H1 (cell line): ENCODE measurements at regions not wholly inside any gene's neighbourhood (a gene's known extent, or its start where the extent isn't known, plus 50 kb on each side); places are given as distances from the start of the nearest gene placed in this dataset.

Experiments used
- CTCF ChIA-PET: fragments of 300-600 bp; sonication (Branson Sonifier 250); formaldehyde crosslinking; loops from one replicate; lab custom pipeline; 2021; ENCODE audit not compliant: partially characterized antibody; lab: Charles Lee
- POLR2A ChIA-PET: fragments of 300-600 bp; sonication (Branson Sonifier 250); formaldehyde crosslinking; loops from one replicate; lab custom pipeline; 2021; ENCODE audit warnings: inconsistent platforms; ENCODE audit not compliant: partially characterized antibody; lab: Charles Lee
- DNase-seq, 2 experiments: peaks; one replicate each; pipeline versions ENCODE4 v3.0.0 to v3.0.0-alpha.2; 2010 to 2022; ENCODE audit warnings: low spot score in 2 of 2, low read depth in 1 of 2, mixed read lengths in 1 of 2
- FAIRE-seq: peaks from 2 replicates; lab custom pipeline; 2011; peaks lifted over from hg19 to GRCh38; lab: Jason Lieb, UNC
- H2AFZ ChIP-seq: 2 replicates; pipeline ENCODE4 v1.8.1; 2012; ENCODE audit warnings: low read length, inconsistent platforms
- H2AK5ac ChIP-seq: 2 replicates; pipeline ENCODE4 v1.6.1; 2013; ENCODE audit warnings: low read depth, low read length
- H2BK120ac ChIP-seq: replicated peaks from 2 replicates; pipeline ENCODE3; 2013; ENCODE audit warnings: low read depth, low read length, inconsistent platforms
- H2BK12ac ChIP-seq: 2 replicates; pipeline ENCODE4 v1.6.1; 2013; ENCODE audit warnings: low read depth, low read length
- H2BK15ac ChIP-seq: 2 replicates; pipeline ENCODE4 v1.6.1; 2013; ENCODE audit warnings: low read length
- H2BK20ac ChIP-seq: 2 replicates; pipeline ENCODE4 v1.6.1; 2013; ENCODE audit warnings: low read length
- H2BK5ac ChIP-seq: 2 replicates; pipeline ENCODE4 v1.6.1; 2013; ENCODE audit warnings: low read depth, low read length
- H3K14ac ChIP-seq: 2 replicates; pipeline ENCODE4 v1.6.1; 2013; ENCODE audit warnings: inconsistent platforms; ENCODE audit not compliant: insufficient read length
- H3K18ac ChIP-seq: 2 replicates; pipeline ENCODE4 v1.6.1; 2013; ENCODE audit warnings: low read length; ENCODE audit errors: extremely low read depth
- H3K23ac ChIP-seq: 2 replicates; pipeline ENCODE4 v1.6.1; 2013; ENCODE audit warnings: inconsistent platforms; ENCODE audit not compliant: insufficient read length
- H3K23me2 ChIP-seq: 2 replicates; pipeline ENCODE4 v1.6.1; 2013; ENCODE audit warnings: low read depth, low read length
- H3K27ac ChIP-seq: 2 replicates; pipeline ENCODE4 v1.6.1; 2011; ENCODE audit warnings: low read depth, low read length, inconsistent platforms
- H3K27me3 ChIP-seq, 4 experiments: replicated peaks in 1 of 4; 1 replicate in 1 of 4; 2 replicates in 3 of 4; pipeline versions ENCODE4 v1.6.1 to v1.8.1; 2011 to 2013; ENCODE audit warnings: low read length in 3 of 4, mild to moderate bottlenecking in 3 of 4, inconsistent platforms in 2 of 4, mixed read lengths in 2 of 4, moderate library complexity in 1 of 4; ENCODE audit not compliant: control insufficient read depth in 3 of 4, insufficient read depth in 3 of 4; ENCODE audit errors: extremely low read depth in 1 of 4
- H3K36me3 ChIP-seq, 4 experiments: 2 replicates each; pipeline versions ENCODE4 v1.6.1 to v1.8.1; 2011 to 2013; ENCODE audit warnings: mild to moderate bottlenecking in 4 of 4, low read length in 3 of 4, moderate library complexity in 2 of 4, control low read depth in 1 of 4, inconsistent platforms in 1 of 4; ENCODE audit not compliant: insufficient read depth in 4 of 4, control insufficient read depth in 2 of 4
- H3K4ac ChIP-seq: replicated peaks from 2 replicates; pipeline ENCODE3; 2013; ENCODE audit warnings: low read length, low read depth, mixed read lengths, inconsistent platforms; ENCODE audit not compliant: insufficient read length
- H3K4me1 ChIP-seq, 4 experiments: replicated peaks in 1 of 4; 1 replicate in 1 of 4; 2 replicates in 3 of 4; pipeline versions ENCODE4 v1.6.1 to v1.8.1; 2011 to 2013; ENCODE audit warnings: low read length in 3 of 4, inconsistent platforms in 2 of 4, mixed read lengths in 1 of 4; ENCODE audit not compliant: insufficient read depth in 4 of 4, control insufficient read depth in 3 of 4
- H3K4me2 ChIP-seq, 2 experiments: 2 replicates each; pipeline versions ENCODE4 v1.6.1 to v1.8.1; 2011 to 2013; ENCODE audit warnings: low read depth in 2 of 2, low read length in 2 of 2, control low read depth in 1 of 2, inconsistent platforms in 1 of 2, mild to moderate bottlenecking in 1 of 2; ENCODE audit not compliant: insufficient read depth in 1 of 2
- H3K4me3 ChIP-seq, 4 experiments: fragments of 200-600, 300-600 bp in 1 of 4; sonication (generic), shearing (Covaris generic), sonication (Bioruptor Twin) in 1 of 4; 2 replicates each; pipeline versions ENCODE4 v1.5.1 to v1.8.1; 2011 to 2016; ENCODE audit warnings: low read length in 4 of 4, low read depth in 3 of 4, control low read depth in 2 of 4, inconsistent platforms in 2 of 4, mild to moderate bottlenecking in 2 of 4, mixed read lengths in 1 of 4, moderate library complexity in 1 of 4; ENCODE audit not compliant: insufficient read depth in 2 of 4; ENCODE audit errors: extremely low read depth in 1 of 4
- H3K56ac ChIP-seq: replicated peaks from 2 replicates; pipeline ENCODE3; 2013; ENCODE audit warnings: low read depth, mild to moderate bottlenecking, mixed read lengths, low read length, inconsistent platforms; ENCODE audit not compliant: insufficient read length
- H3K79me1 ChIP-seq: 2 replicates; pipeline ENCODE4 v1.6.1; 2013; ENCODE audit warnings: low read depth, low read length, control low read depth
- H3K79me2 ChIP-seq, 2 experiments: 2 replicates each; pipeline versions ENCODE4 v1.6.1 to v1.8.1; 2012 to 2013; ENCODE audit warnings: low read length in 2 of 2, mild to moderate bottlenecking in 2 of 2, inconsistent platforms in 1 of 2; ENCODE audit not compliant: insufficient read depth in 2 of 2, control insufficient read depth in 1 of 2
- H3K9ac ChIP-seq, 4 experiments: replicated peaks in 1 of 4; 1 replicate in 1 of 4; 2 replicates in 3 of 4; pipeline versions ENCODE4 v1.6.1 to v1.8.1; 2011 to 2013; ENCODE audit warnings: low read depth in 3 of 4, low read length in 3 of 4, control low read depth in 2 of 4, mild to moderate bottlenecking in 2 of 4, moderate library complexity in 2 of 4, inconsistent platforms in 1 of 4; ENCODE audit errors: extremely low read depth in 1 of 4
- H3K9me3 ChIP-seq, 2 experiments: 2 replicates each; pipeline versions ENCODE4 v1.6.1 to v1.8.1; 2012 to 2013; ENCODE audit warnings: mild to moderate bottlenecking in 2 of 2, moderate library complexity in 2 of 2, control low read depth in 1 of 2, inconsistent platforms in 1 of 2, low read depth in 1 of 2, low read length in 1 of 2, mixed read lengths in 1 of 2; ENCODE audit not compliant: insufficient read depth in 2 of 2
- H4K20me1 ChIP-seq, 2 experiments: replicated peaks in 1 of 2; 2 replicates each; pipeline versions ENCODE3 to v1.8.1; 2011 to 2013; ENCODE audit warnings: inconsistent platforms in 2 of 2, low read length in 2 of 2, mild to moderate bottlenecking in 1 of 2; ENCODE audit not compliant: insufficient read depth in 2 of 2, control insufficient read depth in 1 of 2
- H4K5ac ChIP-seq: 2 replicates; pipeline ENCODE4 v1.6.1; 2013; ENCODE audit warnings: low read length, low read depth, mixed read lengths, inconsistent platforms; ENCODE audit not compliant: insufficient read length
- H4K8ac ChIP-seq: 2 replicates; pipeline ENCODE4 v1.8.0; 2013; ENCODE audit warnings: mild to moderate bottlenecking, moderate library complexity, low read length, inconsistent platforms; ENCODE audit not compliant: insufficient read depth; ENCODE audit errors: extremely low read depth
- H4K91ac ChIP-seq: replicated peaks from 2 replicates; pipeline ENCODE3; 2013; ENCODE audit warnings: low read length, mixed read lengths, inconsistent platforms; ENCODE audit not compliant: insufficient read length
- ASH2L ChIP-seq: fragments of 200-600, 300-600 bp; sonication (generic); IDR thresholded peaks from one replicate; pipeline ENCODE4 v1.7.1; 2017; ENCODE audit warnings: low read length
- BCL11A ChIP-seq, 2 experiments: IDR thresholded peaks; one replicate each; pipeline ENCODE4 v1.6.1; 2011; ENCODE audit warnings: low read depth in 2 of 2, low read length in 2 of 2, mild to moderate bottlenecking in 2 of 2
- BRCA1 ChIP-seq: IDR thresholded peaks from 2 replicates; pipeline ENCODE4 v1.6.1; 2012; ENCODE audit warnings: low read depth, low read length, improper control_type of control experiment
- CBX5 ChIP-seq: fragments of 300-800, 300-1000 bp; sonication (generic); IDR thresholded peaks from 2 replicates; pipeline ENCODE4 v1.7.1; 2016; ENCODE audit warnings: antibody characterized with exemption, low read length, low read depth
- CREB1 ChIP-seq: IDR thresholded peaks from 2 replicates; pipeline ENCODE4 v1.6.1; 2012; ENCODE audit warnings: inconsistent platforms
- EZH2 ChIP-seq: fragments of 200-600 bp; sonication (generic); IDR thresholded peaks from 2 replicates; pipeline ENCODE4 v1.7.1; 2012; ENCODE audit warnings: low read depth, mild to moderate bottlenecking, moderate library complexity, low read length, inconsistent platforms; ENCODE audit not compliant: severe bottlenecking
- FOSL1 ChIP-seq: IDR thresholded peaks from 2 replicates; pipeline ENCODE4 v1.6.1; 2011; ENCODE audit warnings: mild to moderate bottlenecking, low read depth, low read length, moderate library complexity; ENCODE audit not compliant: insufficient read depth
- HDAC6 ChIP-seq: IDR thresholded peaks from one replicate; pipeline ENCODE4 v1.7.1; 2012; ENCODE audit warnings: low read depth, mild to moderate bottlenecking, inconsistent platforms, low read length, moderate library complexity
- NANOG ChIP-seq: IDR thresholded peaks from 2 replicates; pipeline ENCODE4 v1.6.1; 2011; ENCODE audit warnings: low read length, low read depth, mild to moderate bottlenecking, inconsistent platforms; ENCODE audit not compliant: insufficient read depth, poor library complexity, severe bottlenecking
- POU5F1 ChIP-seq: IDR thresholded peaks from 2 replicates; pipeline ENCODE4 v1.6.1; 2011; ENCODE audit warnings: low read depth, mild to moderate bottlenecking, low read length, moderate library complexity
- RAD21 ChIP-seq, 2 experiments: IDR thresholded peaks in 1 of 2; conservative IDR thresholded peaks in 1 of 2; 2 replicates each; pipeline ENCODE4 v1.6.1; 2011; ENCODE audit warnings: low read depth in 2 of 2, low read length in 2 of 2, improper control_type of control experiment in 1 of 2, inconsistent platforms in 1 of 2, mild to moderate bottlenecking in 1 of 2, moderate library complexity in 1 of 2
- RFX5 ChIP-seq: IDR thresholded peaks from 2 replicates; pipeline ENCODE4 v1.6.1; 2011; ENCODE audit warnings: low read depth, low read length, improper control_type of control experiment, borderline replicate concordance
- SP2 ChIP-seq: IDR thresholded peaks from 2 replicates; pipeline ENCODE4 v1.6.1; 2012; ENCODE audit warnings: mild to moderate bottlenecking, low read length, inconsistent platforms
- SRF ChIP-seq: IDR thresholded peaks from 2 replicates; pipeline ENCODE4 v1.6.1; 2011; ENCODE audit warnings: mild to moderate bottlenecking, low read depth, low read length, moderate library complexity
- YY1 ChIP-seq: IDR thresholded peaks from 2 replicates; pipeline ENCODE4 v1.6.1; 2011; ENCODE audit warnings: low read depth, mild to moderate bottlenecking, low read length
- WGBS, 2 experiments: shearing (Covaris generic) in 1 of 2; methylation state at CpG; one replicate each; pipeline versions ENCODE4 v1.1.6 to v1.1.7; 2013 to 2015; ENCODE audit warnings: low lambda C conversion rate in 2 of 2, mixed read lengths in 2 of 2, inconsistent platforms in 1 of 2, low coverage in 1 of 2, missing lambda C conversion rate in 1 of 2; ENCODE audit not compliant: insufficient replicate concordance in 2 of 2, insufficient coverage in 1 of 2, insufficient read length in 1 of 2; ENCODE audit errors: extremely low coverage in 1 of 2, missing lambda C conversion rate in 1 of 2; 5-methylcytosine and 5-hydroxymethylcytosine counted together

GRCh38 chr2:144950899-144951560 is 431.1 kb upstream of the ZEB2 start:
- WGBS, 2 experiments: 91% methylated on average over 3 of the region's 3 CpGs; no CpG with 5 or more reads in 1 of the 2 experiments
- ChIA-PET CTCF (no interaction called here), POLR2A (no interaction called here)
- Histone ChIP-seq H3K56ac (no peak overlapping the region), H3K36me3 (no peaks in the 10 kb centered on the region), H3K9me3 (no peaks in the 10 kb centered on the region), H2AFZ (no peak overlapping the region), H2BK120ac (no peak overlapping the region), H3K4me3 (no peak overlapping the region), H3K23me2 (no peaks in the 10 kb centered on the region; the same call in 1 of the 2 replicates), H4K8ac (no peak overlapping the region), H4K5ac (no peak overlapping the region), H3K4me1 (peaks cover 0 to 3% (median 1%) of the 10 kb centered on the region in 4 experiments; a peak in 2 of 7 replicates), H3K4ac (no peak overlapping the region), H3K23ac (no peak overlapping the region), H2BK20ac (no peak overlapping the region), H3K27me3 (no peaks in the 10 kb centered on the region), H2BK12ac (no peak overlapping the region), H3K14ac (no peak overlapping the region), H2AK5ac (no peak overlapping the region), H4K91ac (no peak overlapping the region), H3K4me2 (no peak overlapping the region), H3K79me1 (no peaks in the 10 kb centered on the region), H3K27ac (no peak overlapping the region), H3K9ac (no peak overlapping the region), H2BK5ac (no peak overlapping the region), H4K20me1 (no peaks in the 10 kb centered on the region), H3K79me2 (no peaks in the 10 kb centered on the region), H3K18ac (no peak overlapping the region), H2BK15ac (no peak overlapping the region)
- FAIRE-seq: no peak
- DNase-seq: no peak
- TF ChIP-seq CBX5 (no peak), RAD21 (IDR thresholded peaks at IDR 0.05 in 1 of 2, conservative IDR thresholded peaks at IDR 0.05 in 1 of 2; ENCODE audit: low read depth in 2 of 2, low read length in 2 of 2) (no peak), YY1 (no peak), FOSL1 (no peak), RFX5 (no peak), CREB1 (no peak), SP2 (no peak), SRF (no peak), POU5F1 (no peak), BRCA1 (no peak), NANOG (no peak), BCL11A (IDR thresholded peaks at IDR 0.05; ENCODE audit: low read depth in 2 of 2, low read length in 2 of 2) (no peak), ASH2L (no peak), EZH2 (no peak), HDAC6 (no peak)
